GM12873 (cell line): ENCODE measurements at regions not wholly inside any gene's neighbourhood (a gene's known extent, or its start where the extent isn't known, plus 50 kb on each side); places are given as distances from the start of the nearest gene placed in this dataset.

Experiments
- CTCF ChIP-seq: IDR thresholded peaks from 2 replicates; pipeline ENCODE4 v1.5.1; 2012; ENCODE audit warnings: low read depth, mild to moderate bottlenecking, moderate library complexity, low read length, control low read depth; ENCODE audit not compliant: insufficient read depth; ENCODE audit errors: missing control alignments

GRCh38 chr10:131033166-131034085 is 278.1 kb downstream of the TCERG1L start:
- no peak for TF ChIP-seq CTCF

GRCh38 chr10:131034451-131034850 is 277.1 kb downstream of the TCERG1L start:
- TF ChIP-seq CTCF = no peak

GRCh38 chr10:131035779-131036178 is 275.7 kb downstream of the TCERG1L start:
- TF ChIP-seq CTCF = no peak

GRCh38 chr10:131038056-131038455 is 273.5 kb downstream of the TCERG1L start:
- TF ChIP-seq CTCF = no peak

- TF ChIP-seq CTCF = no peak
Measured at GRCh38 chr10:131041031-131041430, 270.5 kb downstream of the TCERG1L start.

- TF ChIP-seq CTCF = no peak
Measured at GRCh38 chr10:131041441-131041840, 270.1 kb downstream of the TCERG1L start.
